Mesenchymal stem cell (in vitro differentiated cells and primary cell): ENCODE measurements at regions not wholly inside any gene's neighbourhood (a gene's known extent, or its start where the extent isn't known, plus 50 kb on each side); places are given as distances from the start of the nearest gene placed in this dataset.
A peak's percentile ranks its signal among the peaks of the same experiment; 100 is the strongest.

Source experiments
- DNase-seq: peaks from one replicate; pipeline ENCODE4 v3.0.0-alpha.2; 2013
- H2AFZ ChIP-seq: one replicate; pipeline ENCODE4 v1.6.1; 2013; ENCODE audit warnings: low read depth, mild to moderate bottlenecking, control low read depth, inconsistent platforms, low read length, moderate library complexity
- H2AK5ac ChIP-seq: 2 replicates; pipeline ENCODE4 v1.6.1; 2013; ENCODE audit warnings: low read length, moderate library complexity, mild to moderate bottlenecking, inconsistent platforms; ENCODE audit not compliant: severe bottlenecking
- H2BK120ac ChIP-seq: one replicate; pipeline ENCODE4 v1.6.1; 2013; ENCODE audit warnings: low read depth, mild to moderate bottlenecking, inconsistent platforms, low read length, moderate library complexity
- H2BK12ac ChIP-seq, 2 experiments: one replicate each; pipeline ENCODE4 v1.6.1; 2013; ENCODE audit warnings: inconsistent platforms in 2 of 2, low read length in 2 of 2, mild to moderate bottlenecking in 2 of 2, moderate library complexity in 2 of 2, control low read depth in 1 of 2
- H2BK15ac ChIP-seq: one replicate; pipeline ENCODE4 v1.6.1; 2013; ENCODE audit warnings: mild to moderate bottlenecking, low read depth, inconsistent platforms; ENCODE audit not compliant: poor library complexity, severe bottlenecking
- H2BK5ac ChIP-seq: 2 replicates; pipeline ENCODE4 v1.6.1; 2013; ENCODE audit warnings: low read depth, mild to moderate bottlenecking, low read length, control low read depth, inconsistent platforms; ENCODE audit not compliant: poor library complexity, severe bottlenecking
- H3K14ac ChIP-seq, 2 experiments: one replicate each; pipeline ENCODE4 v1.6.1; 2013; ENCODE audit warnings: inconsistent platforms in 2 of 2, low read length in 2 of 2, control low read depth in 1 of 2, mild to moderate bottlenecking in 1 of 2, moderate library complexity in 1 of 2
- H3K18ac ChIP-seq, 2 experiments: one replicate each; pipeline ENCODE4 v1.6.1; 2013; ENCODE audit warnings: inconsistent platforms in 2 of 2, low read length in 2 of 2, control low read depth in 1 of 2, low read depth in 1 of 2, mild to moderate bottlenecking in 1 of 2
- H3K23ac ChIP-seq, 2 experiments: one replicate each; pipeline ENCODE4 v1.6.1; 2013; ENCODE audit warnings: inconsistent platforms in 2 of 2, low read length in 2 of 2, mild to moderate bottlenecking in 2 of 2, moderate library complexity in 2 of 2, control low read depth in 1 of 2
- H3K27ac ChIP-seq: 2 replicates; pipeline ENCODE4 v1.5.1; 2013; ENCODE audit warnings: mild to moderate bottlenecking, moderate library complexity, low read length, control low read depth, inconsistent platforms; ENCODE audit not compliant: poor library complexity, severe bottlenecking
- H3K27me3 ChIP-seq, 2 experiments: 2 replicates each; pipeline versions ENCODE4 v1.6.1 to v1.7.0; 2013; ENCODE audit warnings: low read length in 2 of 2, mild to moderate bottlenecking in 2 of 2, moderate library complexity in 2 of 2, control low read depth in 1 of 2, inconsistent platforms in 1 of 2; ENCODE audit not compliant: control insufficient read depth in 1 of 2, insufficient read depth in 1 of 2
- H3K36me3 ChIP-seq, 2 experiments: 2 replicates each; pipeline versions ENCODE4 v1.6.1 to v1.7.0; 2013; ENCODE audit warnings: low read length in 2 of 2, control low read depth in 1 of 2, inconsistent platforms in 1 of 2, low read depth in 1 of 2, mild to moderate bottlenecking in 1 of 2; ENCODE audit not compliant: insufficient read depth in 2 of 2, control insufficient read depth in 1 of 2
- H3K4ac ChIP-seq, 2 experiments: one replicate each; pipeline ENCODE4 v1.6.1; 2013; ENCODE audit warnings: inconsistent platforms in 2 of 2, low read length in 2 of 2, mild to moderate bottlenecking in 2 of 2, moderate library complexity in 2 of 2, control low read depth in 1 of 2, low read depth in 1 of 2
- H3K4me1 ChIP-seq: 2 replicates; pipeline ENCODE4 v1.6.1; 2013; ENCODE audit warnings: low read depth, low read length, control low read depth; ENCODE audit not compliant: control insufficient read depth, insufficient read depth
- H3K4me2 ChIP-seq: 2 replicates; pipeline ENCODE4 v1.6.1; 2013; ENCODE audit warnings: low read length, mild to moderate bottlenecking, inconsistent platforms; ENCODE audit not compliant: poor library complexity, severe bottlenecking
- H3K4me3 ChIP-seq, 2 experiments: 2 replicates each; pipeline versions ENCODE4 v1.5.1 to v1.7.0; 2013; ENCODE audit warnings: low read length in 2 of 2, mild to moderate bottlenecking in 2 of 2, control low read depth in 1 of 2, low read depth in 1 of 2; ENCODE audit not compliant: insufficient read depth in 1 of 2
- H3K79me1 ChIP-seq: replicated peaks from 2 replicates; pipeline ENCODE4 v1.6.1; 2013; ENCODE audit warnings: mild to moderate bottlenecking, control low read depth, low read length, inconsistent platforms; ENCODE audit not compliant: poor library complexity, severe bottlenecking
- H3K9ac ChIP-seq: 2 replicates; pipeline ENCODE4 v1.7.0; 2013; ENCODE audit warnings: mild to moderate bottlenecking, low read length, moderate library complexity
- H3K9me3 ChIP-seq: 2 replicates; pipeline ENCODE4 v1.7.0; 2013; ENCODE audit warnings: mild to moderate bottlenecking, low read length; ENCODE audit not compliant: control insufficient read depth
- H4K8ac ChIP-seq: one replicate; pipeline ENCODE4 v1.6.1; 2013; ENCODE audit warnings: inconsistent platforms, mild to moderate bottlenecking, low read length, moderate library complexity
- H4K91ac ChIP-seq: one replicate; pipeline ENCODE4 v1.6.1; 2013; ENCODE audit warnings: mild to moderate bottlenecking, low read length, inconsistent platforms
- WGBS: methylation state at CpG from one replicate; pipeline ENCODE4 v1.1.7; 2013; ENCODE audit warnings: mixed read lengths; 5-methylcytosine and 5-hydroxymethylcytosine counted together

- peak; percentile 88 for DNase-seq
- H3K4me3 ChIP-seq, result no peak overlapping the region
- no peak overlapping the region for H3K9ac ChIP-seq
- 76% methylated on average over 2 of the region's 2 CpGs for whole genome bisulfite sequencing
- H2BK5ac ChIP-seq, result no peak overlapping the region
- no peak overlapping the region for H3K4me2 ChIP-seq
- H3K18ac ChIP-seq, result peak overlapping the region; percentile 66
- H3K79me1 ChIP-seq, result no peaks in the 10 kb centered on the region
- peak overlapping the region; percentile 75 for H4K8ac ChIP-seq
- H2AK5ac ChIP-seq, result no peak overlapping the region
- H3K23ac ChIP-seq, result no peak overlapping the region
- peak overlapping the region in 1 of 2 experiments; percentile 77 for H2BK12ac ChIP-seq
- no peak overlapping the region for H4K91ac ChIP-seq
- H3K4me1 ChIP-seq, result no peaks in the 10 kb centered on the region
- no peaks in the 10 kb centered on the region for H3K9me3 ChIP-seq
- H3K36me3 ChIP-seq, result no peaks in the 10 kb centered on the region
- no peaks in the 10 kb centered on the region for H3K27me3 ChIP-seq
- H2BK15ac ChIP-seq, result no peak overlapping the region
- H2AFZ ChIP-seq, result no peak overlapping the region
- peak overlapping the region in 1 of 2 experiments; percentile 37 for H3K4ac ChIP-seq
- no peak overlapping the region for H2BK120ac ChIP-seq
- H3K27ac ChIP-seq, result no peak overlapping the region
- H3K14ac ChIP-seq, result no peak overlapping the region
These were observed 265.6 kb downstream of the TMX3 start for GRCh38 chr18:68449292-68449691.

- H3K23ac ChIP-seq, result no peak overlapping the region
- H3K27ac ChIP-seq, result no peak overlapping the region
- no peaks in the 10 kb centered on the region for H3K79me1 ChIP-seq
- no peak overlapping the region for H3K14ac ChIP-seq
- no peak overlapping the region for H3K4me2 ChIP-seq
- no peak overlapping the region for H2BK5ac ChIP-seq
- no peaks in the 10 kb centered on the region for H3K36me3 ChIP-seq
- WGBS, result no CpG with 5 or more reads among the region's 1 CpG
- H2BK120ac ChIP-seq, result no peak overlapping the region
- H3K4ac ChIP-seq, result no peak overlapping the region
- peak; percentile 62 for DNase-seq
- no peak overlapping the region for H2BK12ac ChIP-seq
- no peak overlapping the region for H3K18ac ChIP-seq
- H3K4me3 ChIP-seq, result no peak overlapping the region
- H2AFZ ChIP-seq, result no peak overlapping the region
- H3K9me3 ChIP-seq, result no peaks in the 10 kb centered on the region
- no peaks in the 10 kb centered on the region for H3K4me1 ChIP-seq
- no peak overlapping the region for H2AK5ac ChIP-seq
- H3K9ac ChIP-seq, result no peak overlapping the region
- H4K91ac ChIP-seq, result no peak overlapping the region
- no peak overlapping the region for H2BK15ac ChIP-seq
- no peaks in the 10 kb centered on the region for H3K27me3 ChIP-seq
- no peak overlapping the region for H4K8ac ChIP-seq
These were observed 266.2 kb downstream of the TMX3 start for GRCh38 chr18:68448736-68449135.

- H2BK120ac ChIP-seq, result no peak overlapping the region
- no CpG with 5 or more reads among the region's 1 CpG for WGBS
- no peaks in the 10 kb centered on the region for H3K36me3 ChIP-seq
- no peak overlapping the region for H3K9ac ChIP-seq
- no peak overlapping the region for H2BK5ac ChIP-seq
- no peak overlapping the region for H3K4ac ChIP-seq
- no peak overlapping the region for H3K27ac ChIP-seq
- no peak overlapping the region for H4K8ac ChIP-seq
- H3K23ac ChIP-seq, result no peak overlapping the region
- no peaks in the 10 kb centered on the region for H3K9me3 ChIP-seq
- H3K18ac ChIP-seq, result peak overlapping the region in 1 of 2 experiments; percentile 14
- no peaks in the 10 kb centered on the region for H3K79me1 ChIP-seq
- H3K4me3 ChIP-seq, result no peak overlapping the region
- H2BK12ac ChIP-seq, result peak overlapping the region in 1 of 2 experiments; percentile 32
- H3K4me1 ChIP-seq, result no peaks in the 10 kb centered on the region
- H2AFZ ChIP-seq, result no peak overlapping the region
- no peak overlapping the region for H2AK5ac ChIP-seq
- H3K4me2 ChIP-seq, result no peak overlapping the region
- H3K27me3 ChIP-seq, result no peaks in the 10 kb centered on the region
- peak; percentile 48 for DNase-seq
- H4K91ac ChIP-seq, result no peak overlapping the region
- H2BK15ac ChIP-seq, result no peak overlapping the region
- no peak overlapping the region for H3K14ac ChIP-seq
These were observed 267.6 kb downstream of the TMX3 start for GRCh38 chr18:68447286-68447685.

GRCh38 chr18:68445668-68446426 is 269.1 kb downstream of the TMX3 start:
- Histone ChIP-seq H2BK5ac (no peak overlapping the region), H3K27ac (no peak overlapping the region), H2AFZ (no peak overlapping the region), H2BK15ac (no peak overlapping the region), H3K4me2 (no peak overlapping the region), H3K36me3 (no peaks in the 10 kb centered on the region), H2AK5ac (no peak overlapping the region), H4K8ac (no peak overlapping the region), H2BK120ac (no peak overlapping the region), H3K18ac (no peak overlapping the region), H4K91ac (no peak overlapping the region), H3K79me1 (no peaks in the 10 kb centered on the region), H3K4me1 (no peaks in the 10 kb centered on the region), H2BK12ac (no peak overlapping the region), H3K9ac (no peak overlapping the region), H3K27me3 (no peaks in the 10 kb centered on the region), H3K4me3 (no peak overlapping the region), H3K23ac (no peak overlapping the region), H3K9me3 (no peaks in the 10 kb centered on the region), H3K4ac (no peak overlapping the region), H3K14ac (no peak overlapping the region)
- WGBS, result 96% methylated on average over 6 of the region's 6 CpGs
- no peak for DNase-seq
